GM23338 (cell line): ENCODE measurements at regions not wholly inside any gene's neighbourhood (a gene's known extent, or its start where the extent isn't known, plus 50 kb on each side); places are given as distances from the start of the nearest gene placed in this dataset.

ENCODE experiments used
- CREB1 ChIP-seq: fragments of 250-450 bp; sonication (Bioruptor Pico); IDR thresholded peaks from 2 replicates; pipeline ENCODE4 v1.5.0; 2020; ENCODE audit warnings: low read depth, mild to moderate bottlenecking, moderate library complexity
- EZH2 ChIP-seq: fragments of 200-600 bp; sonication (generic); IDR thresholded peaks from one replicate; pipeline ENCODE4 v1.8.0; 2017; ENCODE audit warnings: antibody characterized with exemption, mild to moderate bottlenecking, low read depth; ENCODE audit not compliant: unreplicated experiment
- EZH2phosphoT487 ChIP-seq: fragments of 200-600 bp; sonication (generic); IDR thresholded peaks from one replicate; pipeline ENCODE4 v1.8.1; 2018; ENCODE audit warnings: antibody characterized with exemption; ENCODE audit not compliant: unreplicated experiment
- JUNB ChIP-seq: IDR thresholded peaks from one replicate; pipeline ENCODE4 v1.6.1; 2016; ENCODE audit warnings: antibody characterized with exemption; ENCODE audit not compliant: unreplicated experiment
- NANOG ChIP-seq: IDR thresholded peaks from 2 replicates; pipeline ENCODE4 v1.6.1; 2016; ENCODE audit warnings: antibody characterized with exemption, borderline replicate concordance
- POLR2AphosphoS5 ChIP-seq: IDR thresholded peaks from 2 replicates; pipeline ENCODE4 v1.6.1; 2016; ENCODE audit warnings: antibody characterized with exemption, low read depth
- ZNF331 ChIP-seq: fragments of 250-450 bp; sonication (Bioruptor Pico); IDR thresholded peaks from 2 replicates; pipeline ENCODE4 v1.5.0; 2020; ENCODE audit warnings: low read depth, mild to moderate bottlenecking, moderate library complexity
- TF ChIP-seq, protein P1 (sequence below), 2 experiments: fragments of 200-600 bp in 1 of 2; sonication (generic) in 1 of 2; conservative IDR thresholded peaks; 2 replicates each; pipeline versions ENCODE4 v1.5.1 to v1.6.1; 2016 to 2017; ENCODE audit warnings: antibody characterized with exemption in 2 of 2, low read depth in 2 of 2, mild to moderate bottlenecking in 2 of 2, moderate library complexity in 1 of 2
- TF ChIP-seq, protein P2 (sequence below): IDR thresholded peaks from one replicate; pipeline ENCODE4 v1.6.1; 2018; ENCODE audit warnings: antibody characterized with exemption; ENCODE audit not compliant: unreplicated experiment
- TF ChIP-seq, protein P3 (sequence below): fragments of 250-450 bp; sonication (Bioruptor Pico); IDR thresholded peaks from 2 replicates; pipeline ENCODE4 v1.5.0; 2020; ENCODE audit warnings: mild to moderate bottlenecking, moderate library complexity
- TF ChIP-seq, protein P4 (sequence below): IDR thresholded peaks from 2 replicates; pipeline ENCODE4 v1.6.1; 2016; ENCODE audit warnings: antibody characterized with exemption

DNA sequence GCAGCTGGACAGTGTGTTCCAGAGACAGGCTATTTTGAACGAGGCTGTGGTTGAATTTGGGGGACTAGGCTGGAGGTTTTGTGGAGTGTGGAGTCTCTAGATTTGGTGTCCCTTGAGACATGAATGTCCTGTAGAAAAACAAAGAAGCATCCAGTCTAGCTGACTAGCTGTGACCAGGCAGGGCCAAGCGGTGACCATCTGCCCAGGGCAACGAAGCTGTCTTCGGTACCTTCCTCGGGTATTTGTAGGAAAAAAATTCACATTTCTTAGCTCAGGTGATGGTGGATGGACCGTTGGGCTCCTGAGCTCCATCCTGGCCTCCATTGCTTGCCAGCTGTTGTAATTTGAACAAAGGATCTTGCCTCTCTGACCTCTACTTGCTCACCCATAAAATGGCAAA lies 557.3 kb downstream of the MIAT start:
- TF ChIP-seq, protein P1, sequence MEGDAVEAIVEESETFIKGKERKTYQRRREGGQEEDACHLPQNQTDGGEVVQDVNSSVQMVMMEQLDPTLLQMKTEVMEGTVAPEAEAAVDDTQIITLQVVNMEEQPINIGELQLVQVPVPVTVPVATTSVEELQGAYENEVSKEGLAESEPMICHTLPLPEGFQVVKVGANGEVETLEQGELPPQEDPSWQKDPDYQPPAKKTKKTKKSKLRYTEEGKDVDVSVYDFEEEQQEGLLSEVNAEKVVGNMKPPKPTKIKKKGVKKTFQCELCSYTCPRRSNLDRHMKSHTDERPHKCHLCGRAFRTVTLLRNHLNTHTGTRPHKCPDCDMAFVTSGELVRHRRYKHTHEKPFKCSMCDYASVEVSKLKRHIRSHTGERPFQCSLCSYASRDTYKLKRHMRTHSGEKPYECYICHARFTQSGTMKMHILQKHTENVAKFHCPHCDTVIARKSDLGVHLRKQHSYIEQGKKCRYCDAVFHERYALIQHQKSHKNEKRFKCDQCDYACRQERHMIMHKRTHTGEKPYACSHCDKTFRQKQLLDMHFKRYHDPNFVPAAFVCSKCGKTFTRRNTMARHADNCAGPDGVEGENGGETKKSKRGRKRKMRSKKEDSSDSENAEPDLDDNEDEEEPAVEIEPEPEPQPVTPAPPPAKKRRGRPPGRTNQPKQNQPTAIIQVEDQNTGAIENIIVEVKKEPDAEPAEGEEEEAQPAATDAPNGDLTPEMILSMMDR (conservative IDR thresholded peaks at IDR 0.05; ENCODE audit: low read depth in 2 of 2) = no peak
- TF ChIP-seq, protein P2, sequence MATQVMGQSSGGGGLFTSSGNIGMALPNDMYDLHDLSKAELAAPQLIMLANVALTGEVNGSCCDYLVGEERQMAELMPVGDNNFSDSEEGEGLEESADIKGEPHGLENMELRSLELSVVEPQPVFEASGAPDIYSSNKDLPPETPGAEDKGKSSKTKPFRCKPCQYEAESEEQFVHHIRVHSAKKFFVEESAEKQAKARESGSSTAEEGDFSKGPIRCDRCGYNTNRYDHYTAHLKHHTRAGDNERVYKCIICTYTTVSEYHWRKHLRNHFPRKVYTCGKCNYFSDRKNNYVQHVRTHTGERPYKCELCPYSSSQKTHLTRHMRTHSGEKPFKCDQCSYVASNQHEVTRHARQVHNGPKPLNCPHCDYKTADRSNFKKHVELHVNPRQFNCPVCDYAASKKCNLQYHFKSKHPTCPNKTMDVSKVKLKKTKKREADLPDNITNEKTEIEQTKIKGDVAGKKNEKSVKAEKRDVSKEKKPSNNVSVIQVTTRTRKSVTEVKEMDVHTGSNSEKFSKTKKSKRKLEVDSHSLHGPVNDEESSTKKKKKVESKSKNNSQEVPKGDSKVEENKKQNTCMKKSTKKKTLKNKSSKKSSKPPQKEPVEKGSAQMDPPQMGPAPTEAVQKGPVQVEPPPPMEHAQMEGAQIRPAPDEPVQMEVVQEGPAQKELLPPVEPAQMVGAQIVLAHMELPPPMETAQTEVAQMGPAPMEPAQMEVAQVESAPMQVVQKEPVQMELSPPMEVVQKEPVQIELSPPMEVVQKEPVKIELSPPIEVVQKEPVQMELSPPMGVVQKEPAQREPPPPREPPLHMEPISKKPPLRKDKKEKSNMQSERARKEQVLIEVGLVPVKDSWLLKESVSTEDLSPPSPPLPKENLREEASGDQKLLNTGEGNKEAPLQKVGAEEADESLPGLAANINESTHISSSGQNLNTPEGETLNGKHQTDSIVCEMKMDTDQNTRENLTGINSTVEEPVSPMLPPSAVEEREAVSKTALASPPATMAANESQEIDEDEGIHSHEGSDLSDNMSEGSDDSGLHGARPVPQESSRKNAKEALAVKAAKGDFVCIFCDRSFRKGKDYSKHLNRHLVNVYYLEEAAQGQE = no peak
- no peak for TF ChIP-seq POLR2AphosphoS5
- no peak for TF ChIP-seq CREB1
- TF ChIP-seq EZH2 = no peak
- TF ChIP-seq ZNF331 (CRISPR knock-in tag) = no peak
- TF ChIP-seq NANOG = no peak
- no peak for TF ChIP-seq EZH2phosphoT487
- TF ChIP-seq, protein P3, sequence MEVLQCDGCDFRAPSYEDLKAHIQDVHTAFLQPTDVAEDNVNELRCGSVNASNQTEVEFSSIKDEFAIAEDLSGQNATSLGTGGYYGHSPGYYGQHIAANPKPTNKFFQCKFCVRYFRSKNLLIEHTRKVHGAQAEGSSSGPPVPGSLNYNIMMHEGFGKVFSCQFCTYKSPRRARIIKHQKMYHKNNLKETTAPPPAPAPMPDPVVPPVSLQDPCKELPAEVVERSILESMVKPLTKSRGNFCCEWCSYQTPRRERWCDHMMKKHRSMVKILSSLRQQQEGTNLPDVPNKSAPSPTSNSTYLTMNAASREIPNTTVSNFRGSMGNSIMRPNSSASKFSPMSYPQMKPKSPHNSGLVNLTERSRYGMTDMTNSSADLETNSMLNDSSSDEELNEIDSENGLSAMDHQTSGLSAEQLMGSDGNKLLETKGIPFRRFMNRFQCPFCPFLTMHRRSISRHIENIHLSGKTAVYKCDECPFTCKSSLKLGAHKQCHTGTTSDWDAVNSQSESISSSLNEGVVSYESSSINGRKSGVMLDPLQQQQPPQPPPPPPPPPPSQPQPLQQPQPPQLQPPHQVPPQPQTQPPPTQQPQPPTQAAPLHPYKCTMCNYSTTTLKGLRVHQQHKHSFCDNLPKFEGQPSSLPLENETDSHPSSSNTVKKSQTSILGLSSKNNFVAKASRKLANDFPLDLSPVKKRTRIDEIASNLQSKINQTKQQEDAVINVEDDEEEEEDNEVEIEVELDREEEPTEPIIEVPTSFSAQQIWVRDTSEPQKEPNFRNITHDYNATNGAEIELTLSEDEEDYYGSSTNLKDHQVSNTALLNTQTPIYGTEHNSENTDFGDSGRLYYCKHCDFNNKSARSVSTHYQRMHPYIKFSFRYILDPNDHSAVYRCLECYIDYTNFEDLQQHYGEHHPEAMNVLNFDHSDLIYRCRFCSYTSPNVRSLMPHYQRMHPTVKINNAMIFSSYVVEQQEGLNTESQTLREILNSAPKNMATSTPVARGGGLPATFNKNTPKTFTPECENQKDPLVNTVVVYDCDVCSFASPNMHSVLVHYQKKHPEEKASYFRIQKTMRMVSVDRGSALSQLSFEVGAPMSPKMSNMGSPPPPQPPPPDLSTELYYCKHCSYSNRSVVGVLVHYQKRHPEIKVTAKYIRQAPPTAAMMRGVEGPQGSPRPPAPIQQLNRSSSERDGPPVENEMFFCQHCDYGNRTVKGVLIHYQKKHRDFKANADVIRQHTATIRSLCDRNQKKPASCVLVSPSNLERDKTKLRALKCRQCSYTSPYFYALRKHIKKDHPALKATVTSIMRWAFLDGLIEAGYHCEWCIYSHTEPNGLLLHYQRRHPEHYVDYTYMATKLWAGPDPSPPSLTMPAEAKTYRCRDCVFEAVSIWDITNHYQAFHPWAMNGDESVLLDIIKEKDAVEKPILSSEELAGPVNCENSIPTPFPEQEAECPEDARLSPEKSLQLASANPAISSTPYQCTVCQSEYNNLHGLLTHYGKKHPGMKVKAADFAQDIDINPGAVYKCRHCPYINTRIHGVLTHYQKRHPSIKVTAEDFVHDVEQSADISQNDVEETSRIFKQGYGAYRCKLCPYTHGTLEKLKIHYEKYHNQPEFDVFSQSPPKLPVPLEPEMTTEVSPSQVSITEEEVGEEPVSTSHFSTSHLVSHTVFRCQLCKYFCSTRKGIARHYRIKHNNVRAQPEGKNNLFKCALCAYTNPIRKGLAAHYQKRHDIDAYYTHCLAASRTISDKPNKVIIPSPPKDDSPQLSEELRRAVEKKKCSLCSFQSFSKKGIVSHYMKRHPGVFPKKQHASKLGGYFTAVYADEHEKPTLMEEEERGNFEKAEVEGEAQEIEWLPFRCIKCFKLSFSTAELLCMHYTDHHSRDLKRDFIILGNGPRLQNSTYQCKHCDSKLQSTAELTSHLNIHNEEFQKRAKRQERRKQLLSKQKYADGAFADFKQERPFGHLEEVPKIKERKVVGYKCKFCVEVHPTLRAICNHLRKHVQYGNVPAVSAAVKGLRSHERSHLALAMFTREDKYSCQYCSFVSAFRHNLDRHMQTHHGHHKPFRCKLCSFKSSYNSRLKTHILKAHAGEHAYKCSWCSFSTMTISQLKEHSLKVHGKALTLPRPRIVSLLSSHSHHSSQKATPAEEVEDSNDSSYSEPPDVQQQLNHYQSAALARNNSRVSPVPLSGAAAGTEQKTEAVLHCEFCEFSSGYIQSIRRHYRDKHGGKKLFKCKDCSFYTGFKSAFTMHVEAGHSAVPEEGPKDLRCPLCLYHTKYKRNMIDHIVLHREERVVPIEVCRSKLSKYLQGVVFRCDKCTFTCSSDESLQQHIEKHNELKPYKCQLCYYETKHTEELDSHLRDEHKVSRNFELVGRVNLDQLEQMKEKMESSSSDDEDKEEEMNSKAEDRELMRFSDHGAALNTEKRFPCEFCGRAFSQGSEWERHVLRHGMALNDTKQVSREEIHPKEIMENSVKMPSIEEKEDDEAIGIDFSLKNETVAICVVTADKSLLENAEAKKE (CRISPR knock-in tag) = no peak
- no peak for TF ChIP-seq JUNB
- TF ChIP-seq, protein P4, sequence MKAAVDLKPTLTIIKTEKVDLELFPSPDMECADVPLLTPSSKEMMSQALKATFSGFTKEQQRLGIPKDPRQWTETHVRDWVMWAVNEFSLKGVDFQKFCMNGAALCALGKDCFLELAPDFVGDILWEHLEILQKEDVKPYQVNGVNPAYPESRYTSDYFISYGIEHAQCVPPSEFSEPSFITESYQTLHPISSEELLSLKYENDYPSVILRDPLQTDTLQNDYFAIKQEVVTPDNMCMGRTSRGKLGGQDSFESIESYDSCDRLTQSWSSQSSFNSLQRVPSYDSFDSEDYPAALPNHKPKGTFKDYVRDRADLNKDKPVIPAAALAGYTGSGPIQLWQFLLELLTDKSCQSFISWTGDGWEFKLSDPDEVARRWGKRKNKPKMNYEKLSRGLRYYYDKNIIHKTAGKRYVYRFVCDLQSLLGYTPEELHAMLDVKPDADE = no peak
